H1 (cell line): ENCODE measurements at regions not wholly inside any gene's neighbourhood (a gene's known extent, or its start where the extent isn't known, plus 50 kb on each side); places are given as distances from the start of the nearest gene placed in this dataset.

Experiments used
- CTCF ChIA-PET: fragments of 300-600 bp; sonication (Branson Sonifier 250); formaldehyde crosslinking; loops from one replicate; lab custom pipeline; 2021; ENCODE audit not compliant: partially characterized antibody; lab: Charles Lee
- POLR2A ChIA-PET: fragments of 300-600 bp; sonication (Branson Sonifier 250); formaldehyde crosslinking; loops from one replicate; lab custom pipeline; 2021; ENCODE audit warnings: inconsistent platforms; ENCODE audit not compliant: partially characterized antibody; lab: Charles Lee
- DNase-seq, 2 experiments: peaks; one replicate each; pipeline versions ENCODE4 v3.0.0 to v3.0.0-alpha.2; 2010 to 2022; ENCODE audit warnings: low spot score in 2 of 2, low read depth in 1 of 2, mixed read lengths in 1 of 2
- FAIRE-seq: peaks from 2 replicates; lab custom pipeline; 2011; peaks lifted over from hg19 to GRCh38; lab: Jason Lieb, UNC
- H2AFZ ChIP-seq: 2 replicates; pipeline ENCODE4 v1.8.1; 2012; ENCODE audit warnings: low read length, inconsistent platforms
- H2AK5ac ChIP-seq: 2 replicates; pipeline ENCODE4 v1.6.1; 2013; ENCODE audit warnings: low read depth, low read length
- H2BK120ac ChIP-seq: replicated peaks from 2 replicates; pipeline ENCODE3; 2013; ENCODE audit warnings: low read depth, low read length, inconsistent platforms
- H2BK12ac ChIP-seq: 2 replicates; pipeline ENCODE4 v1.6.1; 2013; ENCODE audit warnings: low read depth, low read length
- H2BK15ac ChIP-seq: 2 replicates; pipeline ENCODE4 v1.6.1; 2013; ENCODE audit warnings: low read length
- H2BK20ac ChIP-seq: 2 replicates; pipeline ENCODE4 v1.6.1; 2013; ENCODE audit warnings: low read length
- H2BK5ac ChIP-seq: 2 replicates; pipeline ENCODE4 v1.6.1; 2013; ENCODE audit warnings: low read depth, low read length
- H3K14ac ChIP-seq: 2 replicates; pipeline ENCODE4 v1.6.1; 2013; ENCODE audit warnings: inconsistent platforms; ENCODE audit not compliant: insufficient read length
- H3K18ac ChIP-seq: 2 replicates; pipeline ENCODE4 v1.6.1; 2013; ENCODE audit warnings: low read length; ENCODE audit errors: extremely low read depth
- H3K23ac ChIP-seq: 2 replicates; pipeline ENCODE4 v1.6.1; 2013; ENCODE audit warnings: inconsistent platforms; ENCODE audit not compliant: insufficient read length
- H3K23me2 ChIP-seq: 2 replicates; pipeline ENCODE4 v1.6.1; 2013; ENCODE audit warnings: low read depth, low read length
- H3K27ac ChIP-seq: 2 replicates; pipeline ENCODE4 v1.6.1; 2011; ENCODE audit warnings: low read depth, low read length, inconsistent platforms
- H3K27me3 ChIP-seq, 4 experiments: replicated peaks in 1 of 4; 1 replicate in 1 of 4; 2 replicates in 3 of 4; pipeline versions ENCODE4 v1.6.1 to v1.8.1; 2011 to 2013; ENCODE audit warnings: low read length in 3 of 4, mild to moderate bottlenecking in 3 of 4, inconsistent platforms in 2 of 4, mixed read lengths in 2 of 4, moderate library complexity in 1 of 4; ENCODE audit not compliant: control insufficient read depth in 3 of 4, insufficient read depth in 3 of 4; ENCODE audit errors: extremely low read depth in 1 of 4
- H3K36me3 ChIP-seq, 4 experiments: 2 replicates each; pipeline versions ENCODE4 v1.6.1 to v1.8.1; 2011 to 2013; ENCODE audit warnings: mild to moderate bottlenecking in 4 of 4, low read length in 3 of 4, moderate library complexity in 2 of 4, control low read depth in 1 of 4, inconsistent platforms in 1 of 4; ENCODE audit not compliant: insufficient read depth in 4 of 4, control insufficient read depth in 2 of 4
- H3K4ac ChIP-seq: replicated peaks from 2 replicates; pipeline ENCODE3; 2013; ENCODE audit warnings: low read length, low read depth, mixed read lengths, inconsistent platforms; ENCODE audit not compliant: insufficient read length
- H3K4me1 ChIP-seq, 4 experiments: replicated peaks in 1 of 4; 1 replicate in 1 of 4; 2 replicates in 3 of 4; pipeline versions ENCODE4 v1.6.1 to v1.8.1; 2011 to 2013; ENCODE audit warnings: low read length in 3 of 4, inconsistent platforms in 2 of 4, mixed read lengths in 1 of 4; ENCODE audit not compliant: insufficient read depth in 4 of 4, control insufficient read depth in 3 of 4
- H3K4me2 ChIP-seq, 2 experiments: 2 replicates each; pipeline versions ENCODE4 v1.6.1 to v1.8.1; 2011 to 2013; ENCODE audit warnings: low read depth in 2 of 2, low read length in 2 of 2, control low read depth in 1 of 2, inconsistent platforms in 1 of 2, mild to moderate bottlenecking in 1 of 2; ENCODE audit not compliant: insufficient read depth in 1 of 2
- H3K4me3 ChIP-seq, 4 experiments: fragments of 200-600, 300-600 bp in 1 of 4; sonication (generic), shearing (Covaris generic), sonication (Bioruptor Twin) in 1 of 4; 2 replicates each; pipeline versions ENCODE4 v1.5.1 to v1.8.1; 2011 to 2016; ENCODE audit warnings: low read length in 4 of 4, low read depth in 3 of 4, control low read depth in 2 of 4, inconsistent platforms in 2 of 4, mild to moderate bottlenecking in 2 of 4, mixed read lengths in 1 of 4, moderate library complexity in 1 of 4; ENCODE audit not compliant: insufficient read depth in 2 of 4; ENCODE audit errors: extremely low read depth in 1 of 4
- H3K56ac ChIP-seq: replicated peaks from 2 replicates; pipeline ENCODE3; 2013; ENCODE audit warnings: low read depth, mild to moderate bottlenecking, mixed read lengths, low read length, inconsistent platforms; ENCODE audit not compliant: insufficient read length
- H3K79me1 ChIP-seq: 2 replicates; pipeline ENCODE4 v1.6.1; 2013; ENCODE audit warnings: low read depth, low read length, control low read depth
- H3K79me2 ChIP-seq, 2 experiments: 2 replicates each; pipeline versions ENCODE4 v1.6.1 to v1.8.1; 2012 to 2013; ENCODE audit warnings: low read length in 2 of 2, mild to moderate bottlenecking in 2 of 2, inconsistent platforms in 1 of 2; ENCODE audit not compliant: insufficient read depth in 2 of 2, control insufficient read depth in 1 of 2
- H3K9ac ChIP-seq, 4 experiments: replicated peaks in 1 of 4; 1 replicate in 1 of 4; 2 replicates in 3 of 4; pipeline versions ENCODE4 v1.6.1 to v1.8.1; 2011 to 2013; ENCODE audit warnings: low read depth in 3 of 4, low read length in 3 of 4, control low read depth in 2 of 4, mild to moderate bottlenecking in 2 of 4, moderate library complexity in 2 of 4, inconsistent platforms in 1 of 4; ENCODE audit errors: extremely low read depth in 1 of 4
- H3K9me3 ChIP-seq, 2 experiments: 2 replicates each; pipeline versions ENCODE4 v1.6.1 to v1.8.1; 2012 to 2013; ENCODE audit warnings: mild to moderate bottlenecking in 2 of 2, moderate library complexity in 2 of 2, control low read depth in 1 of 2, inconsistent platforms in 1 of 2, low read depth in 1 of 2, low read length in 1 of 2, mixed read lengths in 1 of 2; ENCODE audit not compliant: insufficient read depth in 2 of 2
- H4K20me1 ChIP-seq, 2 experiments: replicated peaks in 1 of 2; 2 replicates each; pipeline versions ENCODE3 to v1.8.1; 2011 to 2013; ENCODE audit warnings: inconsistent platforms in 2 of 2, low read length in 2 of 2, mild to moderate bottlenecking in 1 of 2; ENCODE audit not compliant: insufficient read depth in 2 of 2, control insufficient read depth in 1 of 2
- H4K5ac ChIP-seq: 2 replicates; pipeline ENCODE4 v1.6.1; 2013; ENCODE audit warnings: low read length, low read depth, mixed read lengths, inconsistent platforms; ENCODE audit not compliant: insufficient read length
- H4K8ac ChIP-seq: 2 replicates; pipeline ENCODE4 v1.8.0; 2013; ENCODE audit warnings: mild to moderate bottlenecking, moderate library complexity, low read length, inconsistent platforms; ENCODE audit not compliant: insufficient read depth; ENCODE audit errors: extremely low read depth
- H4K91ac ChIP-seq: replicated peaks from 2 replicates; pipeline ENCODE3; 2013; ENCODE audit warnings: low read length, mixed read lengths, inconsistent platforms; ENCODE audit not compliant: insufficient read length
- BCL11A ChIP-seq, 2 experiments: IDR thresholded peaks; one replicate each; pipeline ENCODE4 v1.6.1; 2011; ENCODE audit warnings: low read depth in 2 of 2, low read length in 2 of 2, mild to moderate bottlenecking in 2 of 2
- CEBPB ChIP-seq: IDR thresholded peaks from 2 replicates; pipeline ENCODE4 v1.6.1; 2012; ENCODE audit warnings: low read depth, low read length
- WGBS, 2 experiments: shearing (Covaris generic) in 1 of 2; methylation state at CpG; one replicate each; pipeline versions ENCODE4 v1.1.6 to v1.1.7; 2013 to 2015; ENCODE audit warnings: low lambda C conversion rate in 2 of 2, mixed read lengths in 2 of 2, inconsistent platforms in 1 of 2, low coverage in 1 of 2, missing lambda C conversion rate in 1 of 2; ENCODE audit not compliant: insufficient replicate concordance in 2 of 2, insufficient coverage in 1 of 2, insufficient read length in 1 of 2; ENCODE audit errors: extremely low coverage in 1 of 2, missing lambda C conversion rate in 1 of 2; 5-methylcytosine and 5-hydroxymethylcytosine counted together

GRCh38 chrX:56057325-56057724 is 174.8 kb upstream of the KLF8 start:
- TF ChIP-seq CEBPB (no peak), BCL11A (IDR thresholded peaks at IDR 0.05; ENCODE audit: low read depth in 2 of 2, low read length in 2 of 2) (no peak)
- H3K27me3 ChIP-seq: no peaks in the 10 kb centered on the region
- WGBS, 2 experiments: 100% methylated on average over 1 of the region's 4 CpGs; no CpG with 5 or more reads in 1 of the 2 experiments
- H3K4ac ChIP-seq: no peak overlapping the region
- no peak overlapping the region for H2BK5ac ChIP-seq
- H2BK12ac ChIP-seq: no peak overlapping the region
- H3K79me2 ChIP-seq: no peaks in the 10 kb centered on the region
- no peak overlapping the region for H3K4me2 ChIP-seq
- no peak overlapping the region for H2BK15ac ChIP-seq
- H3K4me3 ChIP-seq: no peak overlapping the region
- POLR2A ChIA-PET: no interaction called here
- no peaks in the 10 kb centered on the region for H3K36me3 ChIP-seq
- no peak for FAIRE-seq
- H2AFZ ChIP-seq: no peak overlapping the region
- H4K20me1 ChIP-seq: no peaks in the 10 kb centered on the region
- no peaks in the 10 kb centered on the region for H3K9me3 ChIP-seq
- H4K5ac ChIP-seq: no peak overlapping the region
- no peak overlapping the region for H2BK20ac ChIP-seq
- H4K8ac ChIP-seq: no peak overlapping the region
- H2BK120ac ChIP-seq: no peak overlapping the region
- H3K27ac ChIP-seq: no peak overlapping the region
- H2AK5ac ChIP-seq: no peak overlapping the region
- CTCF ChIA-PET: no interaction called here
- H3K18ac ChIP-seq: no peak overlapping the region
- no peak overlapping the region for H4K91ac ChIP-seq
- H3K79me1 ChIP-seq: no peaks in the 10 kb centered on the region
- no peak overlapping the region for H3K23ac ChIP-seq
- no peak overlapping the region for H3K56ac ChIP-seq
- DNase-seq: no peak
- no peak overlapping the region for H3K14ac ChIP-seq
- no peak overlapping the region for H3K9ac ChIP-seq
- H3K4me1 ChIP-seq: no peaks in the 10 kb centered on the region
- no peaks in the 10 kb centered on the region for H3K23me2 ChIP-seq
